ENCODE measurements at regions not wholly inside any gene's neighbourhood (a gene's known extent, or its start where the extent isn't known, plus 50 kb on each side); places are given as distances from the start of the nearest gene placed in this dataset.

GRCh38 chr4:182056866-182057265, 186.3 kb upstream of the TENM3 start:
- in situ Hi-C loops (cut with MboI; ENCODE audit: low sequenced_read_pairs in 4 of 4), result no loop called here

DNA sequence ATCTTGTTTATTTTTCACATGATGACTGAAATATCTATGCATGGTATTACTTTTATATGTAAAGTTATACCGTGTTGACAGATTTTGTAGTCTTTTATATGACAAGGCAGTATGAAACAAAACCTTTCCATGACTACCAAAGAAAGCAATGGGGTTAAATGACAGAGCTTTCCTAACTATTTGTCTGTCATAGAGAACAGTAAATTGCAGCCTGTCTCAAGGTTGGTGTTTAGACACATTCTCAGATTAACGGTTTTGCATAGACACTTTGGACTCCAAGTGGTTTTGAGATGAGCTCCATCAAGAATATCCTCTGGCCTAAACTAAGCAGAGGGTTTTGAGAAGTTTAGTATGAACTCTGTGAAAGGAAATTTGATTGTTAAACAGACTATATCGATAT, 180.7 kb upstream of the TENM3 start:
- peak overlapping the region in 1 of 4 donors; percentile 30 for H3K4me3 ChIP-seq
- no peaks in the 10 kb centered on the region for H3K9me3 ChIP-seq
- peaks cover 3 to 13% of the 10 kb centered on the region in 2 donors for H3K4me1 ChIP-seq
- no peak for ATAC-seq
- TF ChIP-seq CTCF (IDR thresholded peaks at IDR 0.05 in 4 of 5, conservative IDR thresholded peaks at IDR 0.05 in 1 of 5) (no peak), POLR2A (IDR thresholded peaks at IDR 0.05) (no peak)
- DNase-seq, result no peak
- H3K27me3 ChIP-seq, result no peaks in the 10 kb centered on the region
- intact Hi-C loops (cut with DNase I; ENCODE audit: low total_unique reads) (no loop called here), in situ Hi-C loops (cut with MboI; ENCODE audit: low sequenced_read_pairs in 4 of 4) (no loop called here)
- H3K36me3 ChIP-seq, result no peaks in the 10 kb centered on the region
- H3K27ac ChIP-seq, result peak overlapping the region in 3 of 4 donors; percentile 3 to 46 (median 39)

More at GRCh38 chr4:182056866-182057265, 186.3 kb upstream of the TENM3 start:
- Histone ChIP-seq H3K27me3 (no peaks in the 10 kb centered on the region), H3K27ac (no peak overlapping the region), H3K9me3 (no peaks in the 10 kb centered on the region), H3K4me1 (no peaks in the 10 kb centered on the region), H3K4me3 (no peak overlapping the region), H3K36me3 (no peaks in the 10 kb centered on the region)
- intact Hi-C loops (cut with DNase I; ENCODE audit: low total_unique reads), result no loop called here
- ATAC-seq (no peak), DNase-seq (no peak)
- TF ChIP-seq CTCF (IDR thresholded peaks at IDR 0.05 in 4 of 5, conservative IDR thresholded peaks at IDR 0.05 in 1 of 5) (no peak), POLR2A (IDR thresholded peaks at IDR 0.05) (no peak)

GRCh38 chr4:182062936-182063335, 180.3 kb upstream of the TENM3 start:
- no peak for TF ChIP-seq POLR2A (IDR thresholded peaks at IDR 0.05)
- no peak for TF ChIP-seq CTCF (IDR thresholded peaks at IDR 0.05 in 4 of 5, conservative IDR thresholded peaks at IDR 0.05 in 1 of 5)
- H3K4me3 ChIP-seq, result peak overlapping the region in 1 of 4 donors; percentile 30
- H3K27ac ChIP-seq, result peak overlapping the region in 3 of 4 donors; percentile 3 to 46 (median 39)
- DNase-seq, result no peak
- H3K4me1 ChIP-seq, result peaks cover 3 to 13% of the 10 kb centered on the region in 2 donors
- no peaks in the 10 kb centered on the region for H3K9me3 ChIP-seq
- no peaks in the 10 kb centered on the region for H3K27me3 ChIP-seq
- no peaks in the 10 kb centered on the region for H3K36me3 ChIP-seq
- in situ Hi-C loops (cut with MboI; ENCODE audit: low sequenced_read_pairs in 4 of 4), result no loop called here
- intact Hi-C loops (cut with DNase I; ENCODE audit: low total_unique reads), result no loop called here
- ATAC-seq, result peak; percentile 89 to 93

DNA sequence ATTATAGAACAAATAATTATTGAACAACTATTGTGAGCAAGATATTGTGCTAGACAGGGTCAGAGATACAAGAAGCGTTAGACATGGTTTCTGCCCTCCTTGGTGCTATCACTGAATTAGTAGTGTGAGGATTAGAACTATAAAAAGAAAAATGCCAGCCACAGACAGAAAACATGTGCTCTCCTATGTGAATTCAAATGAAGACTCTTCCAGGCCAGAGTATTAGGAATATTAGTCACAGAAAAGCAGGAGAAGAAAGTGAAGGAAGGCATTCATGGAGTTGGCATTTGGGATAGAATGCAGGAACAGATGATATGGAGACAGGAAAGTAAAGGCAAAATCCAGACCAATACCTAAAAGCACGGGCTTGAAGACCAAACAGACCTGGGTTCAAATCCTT, 179.6 kb upstream of the TENM3 start:
- peaks cover 3 to 13% of the 10 kb centered on the region in 2 donors for H3K4me1 ChIP-seq
- in situ Hi-C loops (cut with MboI; ENCODE audit: low sequenced_read_pairs in 4 of 4) (no loop called here), intact Hi-C loops (cut with DNase I; ENCODE audit: low total_unique reads) (no loop called here)
- H3K4me3 ChIP-seq, result no peak overlapping the region
- TF ChIP-seq CTCF (IDR thresholded peaks at IDR 0.05 in 4 of 5, conservative IDR thresholded peaks at IDR 0.05 in 1 of 5) (no peak), POLR2A (IDR thresholded peaks at IDR 0.05) (no peak)
- DNase-seq (no peak), ATAC-seq (no peak)
- no peaks in the 10 kb centered on the region for H3K27me3 ChIP-seq
- H3K27ac ChIP-seq, result no peak overlapping the region
- no peaks in the 10 kb centered on the region for H3K36me3 ChIP-seq
- H3K9me3 ChIP-seq, result no peaks in the 10 kb centered on the region

DNA sequence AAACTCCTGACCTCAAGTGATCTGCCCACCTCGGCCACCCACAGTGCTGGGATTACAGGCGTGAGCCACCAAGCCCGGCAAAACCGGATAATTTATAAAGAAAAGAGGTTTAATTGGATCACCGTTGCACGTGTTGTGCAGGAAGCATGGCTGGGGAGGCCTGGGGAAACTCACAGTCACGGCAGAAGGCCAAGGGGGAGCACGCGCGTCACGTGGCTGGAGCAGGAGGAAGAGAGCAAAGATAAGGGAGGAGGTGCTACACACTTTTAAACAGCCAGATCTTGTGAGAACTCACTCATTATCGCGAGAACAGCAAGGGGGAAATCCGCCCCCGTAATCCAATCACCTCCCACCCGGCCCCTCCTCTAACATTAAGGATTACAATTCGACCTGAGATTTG, 177.9 kb upstream of the TENM3 start:
- no peak overlapping the region for H3K4me3 ChIP-seq
- no peaks in the 10 kb centered on the region for H3K27me3 ChIP-seq
- H3K9me3 ChIP-seq, result no peaks in the 10 kb centered on the region
- H3K4me1 ChIP-seq, result peaks cover 3 to 13% of the 10 kb centered on the region in 2 donors
- intact Hi-C loops (cut with DNase I; ENCODE audit: low total_unique reads), result no loop called here
- in situ Hi-C loops (cut with MboI; ENCODE audit: low sequenced_read_pairs in 4 of 4), result no loop called here
- no peak overlapping the region for H3K27ac ChIP-seq
- no peak for DNase-seq
- TF ChIP-seq POLR2A (IDR thresholded peaks at IDR 0.05) (no peak), CTCF (IDR thresholded peaks at IDR 0.05 in 4 of 5, conservative IDR thresholded peaks at IDR 0.05 in 1 of 5) (no peak)
- ATAC-seq, result no peak
- no peaks in the 10 kb centered on the region for H3K36me3 ChIP-seq

All from gastrocnemius medialis (tissue), 4 donors.